Hepatocyte (in vitro differentiated cells): ENCODE measurements at regions not wholly inside any gene's neighbourhood (a gene's known extent, or its start where the extent isn't known, plus 50 kb on each side); places are given as distances from the start of the nearest gene placed in this dataset.
A peak's percentile ranks its signal among the peaks of the same experiment; 100 is the strongest.

Experiments used
- DNase-seq: peaks from one replicate; pipeline ENCODE4 v3.0.0-alpha.2; 2016; ENCODE audit warnings: low spot score
- H2AFZ ChIP-seq: fragments of 200-600 bp; sonication (generic); 2 replicates; pipeline ENCODE4 v1.6.0; 2016; ENCODE audit warnings: antibody characterized with exemption, mild to moderate bottlenecking
- H3K27ac ChIP-seq: fragments of 200-600 bp; sonication (generic); 2 replicates; pipeline ENCODE4 v1.5.1; 2016; ENCODE audit warnings: mild to moderate bottlenecking
- H3K27me3 ChIP-seq: fragments of 200-600 bp; sonication (generic); 2 replicates; pipeline ENCODE4 v1.6.1; 2016
- H3K36me3 ChIP-seq: fragments of 200-600 bp; sonication (generic); replicated peaks from 2 replicates; pipeline ENCODE4 v1.5.1; 2016; ENCODE audit warnings: low read depth; ENCODE audit not compliant: insufficient read depth
- H3K4me1 ChIP-seq: fragments of 200-600 bp; sonication (generic); 2 replicates; pipeline ENCODE4 v1.5.1; 2016; ENCODE audit warnings: mild to moderate bottlenecking, moderate library complexity; ENCODE audit not compliant: insufficient read depth
- H3K4me2 ChIP-seq: fragments of 200-600 bp; sonication (generic); 2 replicates; pipeline ENCODE4 v1.6.0; 2016
- H3K4me3 ChIP-seq: fragments of 200-600 bp; sonication (generic); 2 replicates; pipeline ENCODE4 v1.5.1; 2016; ENCODE audit warnings: mild to moderate bottlenecking
- H3K79me2 ChIP-seq: fragments of 200-600 bp; sonication (generic); 2 replicates; pipeline ENCODE4 v1.6.0; 2017; ENCODE audit warnings: mild to moderate bottlenecking
- H3K9me2 ChIP-seq: fragments of 200-600 bp; sonication (generic); replicated peaks from 2 replicates; pipeline ENCODE4 v1.6.0; 2017; ENCODE audit warnings: mild to moderate bottlenecking; ENCODE audit not compliant: insufficient read depth
- H3K9me3 ChIP-seq: fragments of 200-600 bp; sonication (generic); 2 replicates; pipeline ENCODE4 v1.5.1; 2016; ENCODE audit warnings: low read depth, mild to moderate bottlenecking
- H4K20me1 ChIP-seq: fragments of 200-600 bp; sonication (generic); 2 replicates; pipeline ENCODE4 v1.6.0; 2016; ENCODE audit warnings: mild to moderate bottlenecking; ENCODE audit not compliant: insufficient read depth, poor library complexity, severe bottlenecking
- EZH2 ChIP-seq: fragments of 200-600 bp; sonication (generic); IDR thresholded peaks from 2 replicates; pipeline ENCODE4 v1.6.1; 2016; ENCODE audit warnings: antibody characterized with exemption, mild to moderate bottlenecking, borderline replicate concordance
- EZH2phosphoT487 ChIP-seq: fragments of 200-600 bp; sonication (generic); IDR thresholded peaks from one replicate; pipeline ENCODE4 v1.6.1; 2018; ENCODE audit warnings: antibody characterized with exemption, mild to moderate bottlenecking, low read depth, moderate library complexity; ENCODE audit not compliant: unreplicated experiment, severe bottlenecking
- WGBS: methylation state at CpG from one replicate; pipeline ENCODE4 v1.1.6; 2016; ENCODE audit warnings: low lambda C conversion rate; ENCODE audit errors: missing lambda C conversion rate; 5-methylcytosine and 5-hydroxymethylcytosine counted together
- TF ChIP-seq, protein P1 (sequence below): fragments of 200-600 bp; sonication (generic); IDR thresholded peaks from 2 replicates; pipeline ENCODE4 v1.5.1; 2016; ENCODE audit warnings: antibody characterized with exemption, mild to moderate bottlenecking; ENCODE audit not compliant: poor library complexity

DNA sequence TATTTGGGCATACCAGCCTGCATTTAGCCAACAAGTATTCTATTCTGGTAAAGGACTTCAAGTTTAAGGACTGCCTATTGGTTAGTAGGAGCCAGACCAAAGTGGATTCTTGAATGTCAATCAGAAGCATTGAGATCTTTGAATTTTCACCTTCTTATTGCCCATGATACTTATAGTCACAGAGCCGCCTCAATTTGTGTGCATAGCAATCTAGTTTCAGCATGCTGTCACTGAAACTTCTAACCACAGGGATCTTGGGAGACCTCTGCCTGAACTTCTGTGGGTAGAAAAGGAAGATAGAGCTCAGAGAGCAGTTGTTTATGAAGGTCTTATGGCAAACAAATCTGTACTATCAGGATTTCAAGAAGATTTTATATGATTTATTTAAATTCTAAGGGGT, 501.4 kb upstream of the USP24 start:
- H3K9me2 ChIP-seq: no peaks in the 10 kb centered on the region
- no peak overlapping the region for H3K4me3 ChIP-seq
- WGBS: 60% methylated on average over 1 of the region's 1 CpG
- TF ChIP-seq, protein P1, sequence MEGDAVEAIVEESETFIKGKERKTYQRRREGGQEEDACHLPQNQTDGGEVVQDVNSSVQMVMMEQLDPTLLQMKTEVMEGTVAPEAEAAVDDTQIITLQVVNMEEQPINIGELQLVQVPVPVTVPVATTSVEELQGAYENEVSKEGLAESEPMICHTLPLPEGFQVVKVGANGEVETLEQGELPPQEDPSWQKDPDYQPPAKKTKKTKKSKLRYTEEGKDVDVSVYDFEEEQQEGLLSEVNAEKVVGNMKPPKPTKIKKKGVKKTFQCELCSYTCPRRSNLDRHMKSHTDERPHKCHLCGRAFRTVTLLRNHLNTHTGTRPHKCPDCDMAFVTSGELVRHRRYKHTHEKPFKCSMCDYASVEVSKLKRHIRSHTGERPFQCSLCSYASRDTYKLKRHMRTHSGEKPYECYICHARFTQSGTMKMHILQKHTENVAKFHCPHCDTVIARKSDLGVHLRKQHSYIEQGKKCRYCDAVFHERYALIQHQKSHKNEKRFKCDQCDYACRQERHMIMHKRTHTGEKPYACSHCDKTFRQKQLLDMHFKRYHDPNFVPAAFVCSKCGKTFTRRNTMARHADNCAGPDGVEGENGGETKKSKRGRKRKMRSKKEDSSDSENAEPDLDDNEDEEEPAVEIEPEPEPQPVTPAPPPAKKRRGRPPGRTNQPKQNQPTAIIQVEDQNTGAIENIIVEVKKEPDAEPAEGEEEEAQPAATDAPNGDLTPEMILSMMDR: no peak
- no peak for TF ChIP-seq EZH2
- no peaks in the 10 kb centered on the region for H3K27me3 ChIP-seq
- peaks cover 31% of the 10 kb centered on the region for H3K4me1 ChIP-seq
- H3K79me2 ChIP-seq: no peaks in the 10 kb centered on the region
- H3K9me3 ChIP-seq: no peaks in the 10 kb centered on the region
- no peak overlapping the region for H3K4me2 ChIP-seq
- H4K20me1 ChIP-seq: no peaks in the 10 kb centered on the region
- no peaks in the 10 kb centered on the region for H3K36me3 ChIP-seq
- no peak for DNase-seq
- H2AFZ ChIP-seq: no peak overlapping the region
- H3K27ac ChIP-seq: peak overlapping the region; percentile 82

DNA sequence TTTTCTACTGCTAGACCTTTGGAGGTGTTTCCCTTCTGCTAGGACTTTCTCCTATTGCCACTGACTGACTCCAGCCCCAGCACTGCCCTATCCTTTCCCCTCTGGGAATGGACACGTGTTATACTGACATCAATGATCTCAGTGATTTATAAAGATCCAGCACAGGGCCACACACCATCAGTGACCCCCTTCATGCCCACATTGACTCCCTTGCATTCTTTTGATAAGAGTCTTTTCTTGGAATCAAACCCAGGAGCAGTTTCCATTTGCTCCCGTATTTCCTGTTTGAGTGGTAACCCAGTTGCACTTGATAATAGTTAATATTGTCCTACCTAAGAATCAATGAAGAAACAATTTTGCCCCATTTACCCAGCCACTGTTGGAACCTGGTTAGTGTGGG, 501.0 kb upstream of the USP24 start:
- no peaks in the 10 kb centered on the region for H3K9me3 ChIP-seq
- H4K20me1 ChIP-seq: no peaks in the 10 kb centered on the region
- 76% methylated on average over 2 of the region's 2 CpGs for WGBS
- H3K79me2 ChIP-seq: no peaks in the 10 kb centered on the region
- no peaks in the 10 kb centered on the region for H3K9me2 ChIP-seq
- no peaks in the 10 kb centered on the region for H3K27me3 ChIP-seq
- no peak for TF ChIP-seq EZH2
- no peak for TF ChIP-seq EZH2phosphoT487
- TF ChIP-seq, protein P1: no peak
- no peak overlapping the region for H3K4me3 ChIP-seq
- H3K27ac ChIP-seq: peak overlapping the region; percentile 82
- H3K36me3 ChIP-seq: no peaks in the 10 kb centered on the region
- no peak for DNase-seq
- H2AFZ ChIP-seq: no peak overlapping the region
- H3K4me1 ChIP-seq: peaks cover 31% of the 10 kb centered on the region
- no peak overlapping the region for H3K4me2 ChIP-seq

DNA sequence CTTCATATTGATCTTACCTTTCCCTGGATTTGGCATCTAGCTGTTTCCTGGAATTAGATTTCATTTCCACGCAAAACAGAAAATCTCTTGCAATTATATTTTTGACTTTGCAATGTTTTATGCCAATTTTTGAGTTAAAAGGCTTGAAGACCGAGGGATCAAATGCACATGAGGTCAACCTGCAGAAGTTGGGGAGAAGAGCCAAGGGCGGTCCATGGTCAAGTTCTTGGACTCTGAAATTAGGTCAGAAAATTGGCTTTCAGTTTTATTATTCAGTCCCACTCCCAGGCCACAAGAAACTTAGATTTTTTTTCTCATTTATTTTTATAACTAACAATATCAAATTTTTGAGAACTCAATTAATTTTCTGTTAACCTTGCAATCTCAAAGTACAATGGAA, 499.1 kb upstream of the USP24 start:
- TF ChIP-seq, protein P1: no peak
- no peak for TF ChIP-seq EZH2phosphoT487
- TF ChIP-seq EZH2: no peak
- no peak overlapping the region for H2AFZ ChIP-seq
- WGBS: 100% methylated on average over 3 of the region's 3 CpGs
- no peak overlapping the region for H3K4me3 ChIP-seq
- H4K20me1 ChIP-seq: no peaks in the 10 kb centered on the region
- no peak overlapping the region for H3K27ac ChIP-seq
- no peak for DNase-seq
- no peaks in the 10 kb centered on the region for H3K79me2 ChIP-seq
- no peaks in the 10 kb centered on the region for H3K36me3 ChIP-seq
- H3K4me1 ChIP-seq: peaks cover 16% of the 10 kb centered on the region
- H3K27me3 ChIP-seq: no peaks in the 10 kb centered on the region
- no peak overlapping the region for H3K4me2 ChIP-seq
- H3K9me2 ChIP-seq: no peaks in the 10 kb centered on the region
- no peaks in the 10 kb centered on the region for H3K9me3 ChIP-seq

DNA sequence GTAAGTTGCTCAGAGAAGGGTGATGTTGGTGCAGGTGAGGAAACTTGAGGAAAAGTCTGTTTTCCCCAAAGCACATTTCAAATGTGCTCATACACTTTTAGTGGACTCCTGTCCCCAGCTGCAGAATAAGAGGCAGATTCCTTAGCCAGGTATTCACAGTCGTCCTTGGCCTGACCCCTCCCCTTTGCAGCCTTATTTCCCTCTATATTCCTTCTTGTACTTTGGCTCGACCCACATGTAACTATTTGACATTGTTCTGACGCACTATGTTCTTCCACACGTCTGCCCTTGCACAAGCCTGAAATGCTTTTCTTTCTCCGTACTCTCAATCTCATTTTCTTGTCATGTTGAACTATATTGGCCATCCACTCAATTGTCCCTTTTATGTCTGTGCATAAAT, 498.4 kb upstream of the USP24 start:
- H2AFZ ChIP-seq: no peak overlapping the region
- no peak overlapping the region for H3K4me2 ChIP-seq
- 79% methylated on average over 5 of the region's 5 CpGs for WGBS
- H3K36me3 ChIP-seq: no peaks in the 10 kb centered on the region
- H3K27me3 ChIP-seq: no peaks in the 10 kb centered on the region
- no peaks in the 10 kb centered on the region for H3K9me3 ChIP-seq
- DNase-seq: no peak
- H3K27ac ChIP-seq: no peak overlapping the region
- H3K79me2 ChIP-seq: no peaks in the 10 kb centered on the region
- TF ChIP-seq EZH2phosphoT487: no peak
- TF ChIP-seq, protein P1: no peak
- TF ChIP-seq EZH2: no peak
- H3K4me3 ChIP-seq: no peak overlapping the region
- peaks cover 10% of the 10 kb centered on the region for H3K4me1 ChIP-seq
- no peaks in the 10 kb centered on the region for H3K9me2 ChIP-seq
- no peaks in the 10 kb centered on the region for H4K20me1 ChIP-seq
